Activated CD4-positive, alpha-beta T cell treated with anti-CD3 and anti-CD28 coated beads for 36 hours (primary cell): ENCODE measurements at regions not wholly inside any gene's neighbourhood (a gene's known extent, or its start where the extent isn't known, plus 50 kb on each side); places are given as distances from the start of the nearest gene placed in this dataset.

ENCODE experiments used
- ATAC-seq: fragments of 200-7000 bp; cut with Tn5 transposase; one replicate; pipeline ENCODE4 v1.10.0; 2021; ENCODE audit warnings: mild to moderate bottlenecking, moderate library complexity
- CTCF ChIA-PET: fragments of 350-600 bp; sonication (Branson Sonifier 250); formaldehyde crosslinking; loops from one replicate; lab custom pipeline; 2021; ENCODE audit warnings: antibody characterized with exemption; lab: Charles Lee
- POLR2A ChIA-PET: fragments of 350-600 bp; sonication (Branson Sonifier 250); formaldehyde crosslinking; loops from one replicate; lab custom pipeline; 2021; ENCODE audit warnings: antibody characterized with exemption, inconsistent platforms; lab: Charles Lee
- DNase-seq: peaks from one replicate; pipeline ENCODE4 v3.0.0-alpha.2; 2020
- H3K27ac Mint-ChIP-seq: one replicate; pipeline ENCODE4 v1.8.0; 2021; ENCODE audit warnings: mixed read lengths
- H3K27me3 Mint-ChIP-seq: one replicate; pipeline ENCODE4 v1.8.0; 2021; ENCODE audit warnings: mixed read lengths
- H3K36me3 Mint-ChIP-seq: one replicate; pipeline ENCODE4 v1.8.0; 2021; ENCODE audit warnings: low read depth, mixed read lengths
- H3K4me1 Mint-ChIP-seq: one replicate; pipeline ENCODE4 v1.8.0; 2021; ENCODE audit warnings: mixed read lengths
- H3K4me3 Mint-ChIP-seq: one replicate; pipeline ENCODE4 v1.8.0; 2021; ENCODE audit warnings: mild to moderate bottlenecking, moderate library complexity, mixed read lengths
- H3K9me3 Mint-ChIP-seq: one replicate; pipeline ENCODE4 v1.8.0; 2021; ENCODE audit warnings: low read depth, mixed read lengths
- intact Hi-C, 2 experiments: fragments of 100-400 bp; cut with DNase I in 1 of 2; cut with micrococcal nuclease in 1 of 2; formaldehyde crosslinking; loops; one replicate each; pipeline versions ENCODE4 v1.14.2 to v1.15.1; 2022 to 2024; cut with DNase I, micrococcal nuclease

GRCh38 chr14:43172899-43173548, 1334.1 kb downstream of the FSCB start:
- DNase-seq (no peak), ATAC-seq (no peak)
- POLR2A ChIA-PET: no interaction called here
- H3K4me1 Mint-ChIP-seq: no peaks in the 10 kb centered on the region
- H3K27ac Mint-ChIP-seq: no peak overlapping the region
- H3K27me3 Mint-ChIP-seq: no peaks in the 10 kb centered on the region
- intact Hi-C loops: no loop called here
- peaks cover 7% of the 10 kb centered on the region for H3K9me3 Mint-ChIP-seq
- no peaks in the 10 kb centered on the region for H3K36me3 Mint-ChIP-seq
- no peak overlapping the region for H3K4me3 Mint-ChIP-seq
- CTCF ChIA-PET: no interaction called here

- H3K36me3 Mint-ChIP-seq: no peaks in the 10 kb centered on the region
- ChIA-PET POLR2A (no interaction called here), CTCF (no interaction called here)
Observed at GRCh38 chr14:43169722-43170121, 1337.4 kb downstream of the FSCB start.

GRCh38 chr14:43168371-43168925, 1338.6 kb downstream of the FSCB start:
- Mint-ChIP-seq H3K9me3 (peaks cover 9% of the 10 kb centered on the region), H3K27me3 (no peaks in the 10 kb centered on the region), H3K27ac (no peak overlapping the region), H3K36me3 (no peaks in the 10 kb centered on the region), H3K4me1 (no peaks in the 10 kb centered on the region), H3K4me3 (no peak overlapping the region)
- DNase-seq (no peak), ATAC-seq (no peak)
- ChIA-PET POLR2A (no interaction called here), CTCF (no interaction called here)
- intact Hi-C loops: no loop called here

More at GRCh38 chr14:43169722-43170121, 1337.4 kb downstream of the FSCB start:
- Mint-ChIP-seq H3K27ac (no peak overlapping the region), H3K4me1 (no peaks in the 10 kb centered on the region), H3K27me3 (no peaks in the 10 kb centered on the region), H3K9me3 (peaks cover 9% of the 10 kb centered on the region), H3K4me3 (no peak overlapping the region)
- intact Hi-C loops: no loop called here
- ATAC-seq (no peak), DNase-seq (no peak)

- Mint-ChIP-seq H3K27ac (no peak overlapping the region), H3K4me1 (no peaks in the 10 kb centered on the region), H3K9me3 (peaks cover 7% of the 10 kb centered on the region), H3K4me3 (no peak overlapping the region), H3K27me3 (no peaks in the 10 kb centered on the region), H3K36me3 (no peaks in the 10 kb centered on the region)
- ATAC-seq: no peak
- intact Hi-C loops: no loop called here
- ChIA-PET POLR2A (no interaction called here), CTCF (no interaction called here)
- no peak for DNase-seq
Observed at GRCh38 chr14:43166163-43166562, 1340.9 kb downstream of the FSCB start.

- Mint-ChIP-seq H3K27ac (no peak overlapping the region), H3K27me3 (no peaks in the 10 kb centered on the region), H3K4me1 (no peaks in the 10 kb centered on the region), H3K36me3 (no peaks in the 10 kb centered on the region), H3K4me3 (no peak overlapping the region), H3K9me3 (peaks cover 8% of the 10 kb centered on the region)
- no peak for ATAC-seq
- intact Hi-C loops: no loop called here
- DNase-seq: no peak
- ChIA-PET CTCF (no interaction called here), POLR2A (no interaction called here)
Observed at GRCh38 chr14:43165651-43166050, 1341.4 kb downstream of the FSCB start.

- POLR2A ChIA-PET: no interaction called here
- ATAC-seq: no peak
- intact Hi-C loops: no loop called here
Observed at GRCh38 chr14:43161477-43161876, 1345.6 kb downstream of the FSCB start.

GRCh38 chr14:43157661-43158060, 1349.4 kb downstream of the FSCB start:
- CTCF ChIA-PET: no interaction called here
- no peaks in the 10 kb centered on the region for H3K4me1 Mint-ChIP-seq
- H3K4me3 Mint-ChIP-seq: no peak overlapping the region

More at GRCh38 chr14:43161477-43161876, 1345.6 kb downstream of the FSCB start:
- Mint-ChIP-seq H3K36me3 (no peaks in the 10 kb centered on the region), H3K27ac (no peak overlapping the region), H3K4me1 (no peaks in the 10 kb centered on the region), H3K4me3 (no peak overlapping the region), H3K9me3 (peaks cover 8% of the 10 kb centered on the region), H3K27me3 (no peaks in the 10 kb centered on the region)
- DNase-seq: no peak
- CTCF ChIA-PET: no interaction called here

GRCh38 chr14:43155924-43156323, 1351.2 kb downstream of the FSCB start:
- intact Hi-C loops: no loop called here
- CTCF ChIA-PET: no interaction called here
- Mint-ChIP-seq H3K27ac (no peak overlapping the region), H3K9me3 (peaks cover 1% of the 10 kb centered on the region), H3K36me3 (no peaks in the 10 kb centered on the region), H3K27me3 (no peaks in the 10 kb centered on the region), H3K4me3 (no peak overlapping the region), H3K4me1 (no peaks in the 10 kb centered on the region)
- DNase-seq: no peak
- ATAC-seq: no peak
- POLR2A ChIA-PET: no interaction called here

More at GRCh38 chr14:43157661-43158060, 1349.4 kb downstream of the FSCB start:
- intact Hi-C loops: no loop called here
- DNase-seq: no peak
- H3K36me3 Mint-ChIP-seq: no peaks in the 10 kb centered on the region
- no peaks in the 10 kb centered on the region for H3K27me3 Mint-ChIP-seq
- H3K9me3 Mint-ChIP-seq: peaks cover 8% of the 10 kb centered on the region
- no peak for ATAC-seq
- no peak overlapping the region for H3K27ac Mint-ChIP-seq
- POLR2A ChIA-PET: no interaction called here

GRCh38 chr14:43155258-43155657, 1351.8 kb downstream of the FSCB start:
- no peaks in the 10 kb centered on the region for H3K36me3 Mint-ChIP-seq
- POLR2A ChIA-PET: no interaction called here
- no peaks in the 10 kb centered on the region for H3K27me3 Mint-ChIP-seq
- DNase-seq (no peak), ATAC-seq (no peak)
- no peak overlapping the region for H3K4me3 Mint-ChIP-seq
- H3K27ac Mint-ChIP-seq: no peak overlapping the region
- intact Hi-C loops: no loop called here
- H3K4me1 Mint-ChIP-seq: no peaks in the 10 kb centered on the region
- peaks cover 1% of the 10 kb centered on the region for H3K9me3 Mint-ChIP-seq
- CTCF ChIA-PET: no interaction called here

- H3K9me3 Mint-ChIP-seq: peaks cover 4% of the 10 kb centered on the region
- POLR2A ChIA-PET: no interaction called here
- no peaks in the 10 kb centered on the region for H3K4me1 Mint-ChIP-seq
- no peaks in the 10 kb centered on the region for H3K36me3 Mint-ChIP-seq
- DNase-seq (no peak), ATAC-seq (no peak)
- H3K27ac Mint-ChIP-seq: no peak overlapping the region
- no peak overlapping the region for H3K4me3 Mint-ChIP-seq
- intact Hi-C loops: no loop called here
- no peaks in the 10 kb centered on the region for H3K27me3 Mint-ChIP-seq
- CTCF ChIA-PET: interaction anchor here (0.6 kb wide), 1 partner anchor 655 kb away, joined by 3 read pairs; no protein-coding TSS in a partner anchor
Observed at GRCh38 chr14:43147485-43147884, 1359.6 kb downstream of the FSCB start.

- Mint-ChIP-seq H3K27me3 (no peaks in the 10 kb centered on the region), H3K27ac (no peak overlapping the region), H3K36me3 (no peaks in the 10 kb centered on the region), H3K4me1 (no peaks in the 10 kb centered on the region), H3K9me3 (peaks cover 4% of the 10 kb centered on the region), H3K4me3 (no peak overlapping the region)
- DNase-seq (no peak), ATAC-seq (no peak)
- POLR2A ChIA-PET: no interaction called here
- CTCF ChIA-PET: no interaction called here
- intact Hi-C loops: no loop called here
Observed at GRCh38 chr14:43145361-43145760, 1361.7 kb downstream of the FSCB start.

- intact Hi-C loops: no loop called here
- ATAC-seq: no peak
- H3K9me3 Mint-ChIP-seq: peaks cover 8% of the 10 kb centered on the region
- H3K4me1 Mint-ChIP-seq: no peaks in the 10 kb centered on the region
- ChIA-PET CTCF (no interaction called here), POLR2A (no interaction called here)
- H3K27me3 Mint-ChIP-seq: no peaks in the 10 kb centered on the region
- no peak overlapping the region for H3K27ac Mint-ChIP-seq
- DNase-seq: no peak
- H3K4me3 Mint-ChIP-seq: no peak overlapping the region
- H3K36me3 Mint-ChIP-seq: no peaks in the 10 kb centered on the region
Observed at GRCh38 chr14:43143106-43143505, 1364.0 kb downstream of the FSCB start.
